ENCODE measurements at regions not wholly inside any gene's neighbourhood (a gene's known extent, or its start where the extent isn't known, plus 50 kb on each side); places are given as distances from the start of the nearest gene placed in this dataset.

- H3K27ac ChIP-seq (ENCODE audit: low read length) = no peak overlapping the region
- TF ChIP-seq CTCF (IDR thresholded peaks at IDR 0.05) = no peak
- intact Hi-C loops (cut with micrococcal nuclease) = no loop called here
- no peaks in the 10 kb centered on the region for H3K9me3 ChIP-seq (ENCODE audit: control insufficient read depth, insufficient read depth, low read length)
- no peaks in the 10 kb centered on the region for H3K27me3 ChIP-seq (ENCODE audit: control insufficient read depth, insufficient read depth, low read length)
- 87% methylated on average over 4 of the region's 4 CpGs for WGBS (ENCODE audit: insufficient coverage)
- Mint-ChIP-seq H3K4me1 (no peaks in the 10 kb centered on the region), H3K27ac (no peak overlapping the region), H3K4me3 (no peak overlapping the region), H3K27me3 (ENCODE audit: low read depth in 2 of 2) (peaks cover 4 to 8% of the 10 kb centered on the region in 2 donors), H3K9me3 (no peaks in the 10 kb centered on the region), H3K36me3 (no peaks in the 10 kb centered on the region)
- DNase-seq (no peak), ATAC-seq (no peak)
- no peaks in the 10 kb centered on the region for H3K36me3 ChIP-seq (ENCODE audit: control insufficient read depth, insufficient read depth, low read length)
- no peak overlapping the region for H3K4me3 ChIP-seq (ENCODE audit: low read length)
- no peaks in the 10 kb centered on the region for H3K4me1 ChIP-seq (ENCODE audit: control insufficient read depth, insufficient read depth, low read length)
These were observed 162.3 kb upstream of the SERP2 start for GRCh38 chr13:44211286-44211685.

GRCh38 chr13:44211704-44212346, 161.8 kb upstream of the SERP2 start:
- no peak for DNase-seq

GRCh38 chr13:44212633-44213396, 160.8 kb upstream of the SERP2 start:
- peaks cover 3 to 4% of the 10 kb centered on the region in 2 donors for H3K27me3 Mint-ChIP-seq (ENCODE audit: low read depth in 2 of 2)
- Histone ChIP-seq H3K27me3 (ENCODE audit: control insufficient read depth, insufficient read depth, low read length) (no peaks in the 10 kb centered on the region), H3K27ac (ENCODE audit: low read length) (no peak overlapping the region), H3K9me3 (ENCODE audit: control insufficient read depth, insufficient read depth, low read length) (no peaks in the 10 kb centered on the region), H3K4me3 (ENCODE audit: low read length) (no peak overlapping the region), H3K4me1 (ENCODE audit: control insufficient read depth, insufficient read depth, low read length) (no peaks in the 10 kb centered on the region), H3K36me3 (ENCODE audit: control insufficient read depth, insufficient read depth, low read length) (no peaks in the 10 kb centered on the region)
- ATAC-seq (no peak), DNase-seq (no peak)
- intact Hi-C loops (cut with micrococcal nuclease) = no loop called here
- no peaks in the 10 kb centered on the region for H3K9me3 Mint-ChIP-seq
- no peak overlapping the region for H3K27ac Mint-ChIP-seq
- TF ChIP-seq CTCF (IDR thresholded peaks at IDR 0.05) = no peak
- H3K4me3 Mint-ChIP-seq = no peak overlapping the region
- no peaks in the 10 kb centered on the region for H3K36me3 Mint-ChIP-seq
- H3K4me1 Mint-ChIP-seq = no peaks in the 10 kb centered on the region
- WGBS (ENCODE audit: insufficient coverage) = 73% methylated on average over 7 of the region's 9 CpGs

More at GRCh38 chr13:44211704-44212346, 161.8 kb upstream of the SERP2 start:
- no peak for ATAC-seq
- H3K36me3 ChIP-seq (ENCODE audit: control insufficient read depth, insufficient read depth, low read length) = no peaks in the 10 kb centered on the region
- no peak overlapping the region for H3K27ac ChIP-seq (ENCODE audit: low read length)
- peaks cover 4 to 8% of the 10 kb centered on the region in 2 donors for H3K27me3 Mint-ChIP-seq (ENCODE audit: low read depth in 2 of 2)
- no peaks in the 10 kb centered on the region for H3K4me1 Mint-ChIP-seq
- H3K27ac Mint-ChIP-seq = no peak overlapping the region
- WGBS (ENCODE audit: insufficient coverage) = 92% methylated on average over 13 of the region's 14 CpGs
- no peaks in the 10 kb centered on the region for H3K9me3 Mint-ChIP-seq
- no peaks in the 10 kb centered on the region for H3K4me1 ChIP-seq (ENCODE audit: control insufficient read depth, insufficient read depth, low read length)
- H3K27me3 ChIP-seq (ENCODE audit: control insufficient read depth, insufficient read depth, low read length) = no peaks in the 10 kb centered on the region
- no peaks in the 10 kb centered on the region for H3K36me3 Mint-ChIP-seq
- no peak for TF ChIP-seq CTCF (IDR thresholded peaks at IDR 0.05)
- no peak overlapping the region for H3K4me3 ChIP-seq (ENCODE audit: low read length)
- H3K9me3 ChIP-seq (ENCODE audit: control insufficient read depth, insufficient read depth, low read length) = no peaks in the 10 kb centered on the region
- no peak overlapping the region for H3K4me3 Mint-ChIP-seq
- intact Hi-C loops (cut with micrococcal nuclease) = no loop called here
